Ammon's horn (tissue), 1 donor: ENCODE measurements at regions not wholly inside any gene's neighbourhood (a gene's known extent, or its start where the extent isn't known, plus 50 kb on each side); places are given as distances from the start of the nearest gene placed in this dataset.

Experiments used
- DNase-seq: peaks from one replicate; pipeline ENCODE4 v3.0.0-alpha.2; 2016; ENCODE audit warnings: low spot score

- no peak for DNase-seq
Measured at GRCh38 chr1:65486613-65487012, 66.1 kb downstream of the LEPR start.

- DNase-seq = no peak
Measured at GRCh38 chr1:65489481-65489880, 69.0 kb downstream of the LEPR start.

- no peak for DNase-seq
Measured at GRCh38 chr1:65490231-65491009, 70.0 kb downstream of the LEPR start.

- no peak for DNase-seq
Measured at GRCh38 chr1:65491472-65491871, 71.0 kb downstream of the LEPR start.

- DNase-seq = no peak
Measured at GRCh38 chr1:65493802-65494201, 73.3 kb downstream of the LEPR start.

GRCh38 chr1:65494671-65495070 is 74.2 kb downstream of the LEPR start:
- no peak for DNase-seq

- DNase-seq = no peak
Measured at GRCh38 chr1:65495137-65495536, 74.7 kb downstream of the LEPR start.

- DNase-seq = no peak
Measured at GRCh38 chr1:65497256-65497830, 76.9 kb downstream of the LEPR start.

- DNase-seq = no peak
Measured at GRCh38 chr1:65503427-65503826, 83.0 kb downstream of the LEPR start.

- no peak for DNase-seq
Measured at GRCh38 chr1:65504263-65504662, 83.8 kb downstream of the LEPR start.

- no peak for DNase-seq
Measured at GRCh38 chr1:65505547-65506300, 85.3 kb downstream of the LEPR start.

GRCh38 chr1:65508051-65508450 is 87.6 kb downstream of the LEPR start:
- DNase-seq = no peak

- no peak for DNase-seq
Measured at GRCh38 chr1:65509912-65510680, 89.6 kb downstream of the LEPR start.

GRCh38 chr1:65510961-65511360 is 90.5 kb downstream of the LEPR start:
- DNase-seq = no peak

GRCh38 chr1:65512383-65512782 is 91.9 kb downstream of the LEPR start:
- no peak for DNase-seq

- no peak for DNase-seq
Measured at GRCh38 chr1:65512967-65513780, 92.7 kb downstream of the LEPR start.

- DNase-seq = no peak
Measured at GRCh38 chr1:65514041-65514440, 93.6 kb downstream of the LEPR start.

GRCh38 chr1:65524931-65525265 is 104.4 kb downstream of the LEPR start:
- no peak for DNase-seq

GRCh38 chr1:65525266-65526048 is 105.0 kb downstream of the LEPR start:
- DNase-seq = no peak

- DNase-seq = no peak
Measured at GRCh38 chr1:65526049-65526556, 105.6 kb downstream of the LEPR start.

- no peak for DNase-seq
Measured at GRCh38 chr1:65527190-65527589, 106.7 kb downstream of the LEPR start.
